ENCODE measurements at regions not wholly inside any gene's neighbourhood (a gene's known extent, or its start where the extent isn't known, plus 50 kb on each side); places are given as distances from the start of the nearest gene placed in this dataset.

- POLR2A ChIA-PET: no interaction called here
- no peak for DNase-seq (ENCODE audit: low read depth, low spot score)
- no peak for TF ChIP-seq CTCF (IDR thresholded peaks at IDR 0.05; ENCODE audit: insufficient read depth, low read length, missing control alignments)
- CTCF ChIA-PET: no interaction called here
- no peak overlapping the region for H3K4me3 ChIP-seq (ENCODE audit: low read depth, low read length)
These were observed 2362.3 kb downstream of the PCDH9 start for GRCh38 chr13:64867856-64868255.

DNA sequence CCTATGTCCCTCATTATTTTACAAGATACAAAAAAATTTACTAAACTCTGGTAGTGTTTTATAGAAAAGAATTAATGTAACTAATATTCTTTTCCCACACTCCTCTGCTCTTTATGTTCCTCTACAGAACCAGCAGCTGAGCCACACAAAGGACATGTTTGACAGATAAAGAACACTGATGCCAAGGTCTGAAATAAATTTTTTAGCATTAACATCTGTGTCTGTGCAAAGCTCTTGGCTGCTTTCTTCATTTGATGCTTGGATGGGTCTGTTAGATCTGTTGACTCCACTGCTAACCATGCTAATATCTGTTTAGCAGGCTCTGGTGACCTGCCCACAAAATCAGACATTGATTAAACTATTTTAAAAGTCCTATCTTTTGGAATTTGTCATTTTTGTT, 2363.8 kb downstream of the PCDH9 start:
- POLR2A ChIA-PET: no interaction called here
- DNase-seq (ENCODE audit: low read depth, low spot score): no peak
- CTCF ChIA-PET: no interaction called here
- TF ChIP-seq CTCF (IDR thresholded peaks at IDR 0.05; ENCODE audit: insufficient read depth, low read length, missing control alignments): no peak
- no peak overlapping the region for H3K4me3 ChIP-seq (ENCODE audit: low read depth, low read length)

GRCh38 chr13:64855506-64855905, 2374.6 kb downstream of the PCDH9 start:
- ChIA-PET POLR2A (no interaction called here), CTCF (no interaction called here)
- no peak for DNase-seq (ENCODE audit: low read depth, low spot score)
- TF ChIP-seq CTCF (IDR thresholded peaks at IDR 0.05; ENCODE audit: insufficient read depth, low read length, missing control alignments): no peak
- H3K4me3 ChIP-seq (ENCODE audit: low read depth, low read length): no peak overlapping the region

- no peak for DNase-seq (ENCODE audit: low read depth, low spot score)
- ChIA-PET CTCF (no interaction called here), POLR2A (no interaction called here)
- H3K4me3 ChIP-seq (ENCODE audit: low read depth, low read length): no peak overlapping the region
- TF ChIP-seq CTCF (IDR thresholded peaks at IDR 0.05; ENCODE audit: insufficient read depth, low read length, missing control alignments): no peak
These were observed 2380.1 kb downstream of the PCDH9 start for GRCh38 chr13:64850017-64850416.

DNA sequence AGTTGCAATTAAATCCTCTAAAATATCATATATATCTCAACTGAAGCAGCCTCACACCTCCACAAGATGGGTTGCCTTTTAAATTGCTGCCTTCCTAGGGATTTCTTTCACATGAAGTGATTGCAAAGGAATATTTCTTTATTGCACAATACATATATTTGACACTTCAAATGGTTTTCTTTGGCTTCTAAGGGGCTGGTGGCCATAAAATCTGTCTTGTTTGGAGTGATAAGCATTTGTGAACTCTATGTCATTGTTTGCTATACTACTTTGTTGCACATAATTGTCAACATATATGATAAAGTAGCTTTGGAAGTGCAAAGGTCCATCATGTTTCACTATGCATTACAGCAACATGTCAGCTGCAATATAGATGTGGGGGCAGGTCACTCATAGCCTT, 2380.9 kb downstream of the PCDH9 start:
- CTCF ChIA-PET: no interaction called here
- no peak for TF ChIP-seq CTCF (IDR thresholded peaks at IDR 0.05; ENCODE audit: insufficient read depth, low read length, missing control alignments)
- no peak for DNase-seq (ENCODE audit: low read depth, low spot score)
- POLR2A ChIA-PET: no interaction called here
- H3K4me3 ChIP-seq (ENCODE audit: low read depth, low read length): no peak overlapping the region

- ChIA-PET CTCF (no interaction called here), POLR2A (no interaction called here)
- TF ChIP-seq CTCF (IDR thresholded peaks at IDR 0.05; ENCODE audit: insufficient read depth, low read length, missing control alignments): no peak
- no peak overlapping the region for H3K4me3 ChIP-seq (ENCODE audit: low read depth, low read length)
- no peak for DNase-seq (ENCODE audit: low read depth, low spot score)
These were observed 2382.4 kb downstream of the PCDH9 start for GRCh38 chr13:64847767-64848166.
